Frontal cortex (tissue), 3 donors: ENCODE measurements at regions not wholly inside any gene's neighbourhood (a gene's known extent, or its start where the extent isn't known, plus 50 kb on each side); places are given as distances from the start of the nearest gene placed in this dataset.
"Not testable (repeated sequence)": the region's sequence is repeated elsewhere in the genome, so short reads cannot be mapped to it uniquely, and the experiment has no call there.

ENCODE experiments used
- DNase-seq, 2 donors: peaks; one replicate each; pipeline ENCODE4 v3.0.0; 2012; ENCODE audit warnings: low spot score in 2 of 2
- FAIRE-seq: peaks from 2 replicates; lab custom pipeline; 2012; peaks lifted over from hg19 to GRCh38; lab: Jason Lieb, UNC
- donor health status: control.
- donor health status: control.
- donor health status: control.

- FAIRE-seq (no peak), DNase-seq (no peak)
Measured at GRCh38 chr10:4434105-4434504, 391.9 kb upstream of the AKR1E2 start.

DNA sequence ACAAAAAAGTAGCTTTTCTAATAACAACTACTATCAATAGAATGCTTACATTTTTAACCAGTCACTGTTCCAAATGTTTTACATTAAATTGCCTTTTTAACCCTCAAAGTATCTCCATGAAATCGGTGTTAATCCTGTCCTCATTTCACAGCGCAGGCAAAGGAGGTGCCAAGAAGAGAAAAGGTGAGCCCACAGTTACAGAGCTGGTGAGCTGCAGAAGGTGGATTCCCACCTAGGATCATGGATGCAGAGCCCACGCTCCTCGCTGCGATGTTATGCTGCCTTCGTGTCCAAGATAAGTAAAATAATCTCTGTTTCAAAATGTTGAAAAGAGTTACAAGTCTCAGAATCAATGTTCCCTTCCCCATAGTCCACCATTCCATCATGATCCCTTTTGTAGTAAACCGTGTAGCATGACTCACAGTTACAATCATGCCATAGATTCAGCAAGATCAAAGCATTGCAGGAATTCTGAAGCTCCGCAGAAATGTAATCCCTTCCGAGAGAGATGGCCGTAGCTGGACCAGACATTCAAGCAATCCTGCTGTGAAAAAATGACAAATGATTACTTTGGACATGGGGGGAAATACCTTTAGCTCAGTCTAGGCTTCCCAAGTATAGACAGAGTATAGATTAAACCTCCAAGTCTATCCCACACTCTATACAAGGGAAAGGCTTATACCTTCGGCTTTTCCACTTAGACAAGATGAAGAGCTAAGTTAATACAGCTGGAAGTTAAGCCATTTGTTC lies 394.7 kb upstream of the AKR1E2 start:
- no peak for DNase-seq
- no peak for FAIRE-seq

GRCh38 chr10:4429571-4429970 lies 396.4 kb upstream of the AKR1E2 start:
- DNase-seq (no peak), FAIRE-seq (no peak)

DNA sequence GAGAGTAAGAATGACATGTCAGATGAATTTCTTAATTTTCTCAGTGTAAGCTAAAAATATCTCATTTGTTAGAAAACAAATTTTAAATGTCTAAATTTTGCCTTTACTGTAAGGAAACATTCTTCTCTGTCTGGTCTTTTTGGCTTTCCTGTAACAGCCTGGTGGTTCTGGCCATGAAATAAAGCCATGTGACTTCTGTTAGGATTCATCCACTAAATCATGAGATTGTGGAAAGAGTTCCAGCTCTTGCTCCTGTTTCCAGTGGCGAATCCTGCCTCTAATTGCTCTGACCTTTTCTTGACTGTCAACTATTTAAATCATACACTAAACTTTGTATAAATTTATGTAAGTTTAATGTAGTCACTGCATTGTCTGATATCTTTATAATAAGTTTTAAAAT lies 398.5 kb upstream of the AKR1E2 start:
- DNase-seq (no peak), FAIRE-seq (no peak)

- DNase-seq = no peak
- no peak for FAIRE-seq
Measured at GRCh38 chr10:4426866-4427265, 399.1 kb upstream of the AKR1E2 start.

DNA sequence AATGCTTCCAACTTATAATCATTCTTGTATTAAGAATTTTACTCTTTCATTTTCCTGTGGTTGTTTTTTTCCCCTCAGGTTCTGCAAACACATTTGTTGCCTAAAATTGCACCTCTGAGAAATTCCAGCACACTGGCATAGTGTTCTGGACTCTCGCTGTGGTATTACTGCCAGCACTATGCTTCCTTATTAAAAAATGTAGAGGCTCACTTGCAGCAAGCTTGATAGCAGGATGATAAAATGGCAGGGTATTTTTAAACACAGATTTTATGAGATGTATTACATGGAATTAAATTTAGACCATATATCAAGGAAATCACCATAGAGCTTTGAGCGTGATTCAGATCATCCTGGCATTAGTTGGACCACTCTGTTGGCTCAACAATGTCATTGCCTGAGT lies 416.7 kb upstream of the AKR1E2 start:
- DNase-seq = no peak
- no peak for FAIRE-seq

DNA sequence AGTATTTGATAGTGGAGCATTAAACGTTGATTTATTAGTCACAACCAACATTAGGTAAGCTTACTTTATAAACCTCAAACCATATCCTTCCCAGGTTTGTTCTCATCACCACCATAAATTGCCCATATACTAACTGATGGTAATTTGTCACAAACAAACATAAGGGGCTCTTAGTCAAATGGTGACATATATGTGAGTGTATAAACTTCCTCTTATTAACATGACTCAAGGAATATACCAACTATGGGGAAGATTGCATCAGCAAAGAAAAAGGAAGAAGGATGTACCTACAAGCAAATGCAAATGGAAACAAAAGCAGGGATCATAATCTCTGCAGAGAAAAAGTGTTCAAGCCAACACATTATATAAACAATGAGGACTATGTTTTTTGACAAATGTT lies 418.2 kb upstream of the AKR1E2 start:
- no peak for FAIRE-seq
- no peak for DNase-seq

GRCh38 chr10:4405828-4406227 lies 420.2 kb upstream of the AKR1E2 start:
- FAIRE-seq (no peak), DNase-seq (no peak)

DNA sequence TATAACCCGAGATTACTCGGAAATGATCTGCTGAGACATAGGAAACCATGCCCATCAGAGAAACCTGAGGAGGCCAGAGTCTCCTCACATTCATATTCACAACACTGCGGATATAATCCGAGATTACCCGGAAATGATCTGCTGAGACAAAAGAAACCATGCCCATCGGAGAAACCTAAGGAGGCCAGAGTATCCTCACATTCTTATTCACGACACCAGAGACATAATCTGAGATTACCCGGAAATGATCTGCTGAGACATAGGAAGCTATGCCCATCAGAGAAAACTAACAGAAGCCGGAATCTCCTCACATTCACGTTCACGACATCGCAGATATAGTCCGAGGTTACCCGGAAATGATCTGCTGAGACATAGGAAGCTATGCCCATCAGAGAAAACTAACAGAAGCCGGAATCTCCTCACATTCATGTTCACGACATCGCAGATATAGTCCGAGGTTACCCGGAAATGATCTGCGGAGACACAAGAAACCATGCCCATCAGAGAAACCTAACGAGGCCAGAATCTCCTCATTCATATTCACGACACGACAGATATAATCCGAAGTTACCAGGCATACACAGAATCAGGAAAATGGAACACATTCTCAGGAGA lies 422.3 kb upstream of the AKR1E2 start:
- DNase-seq (no peak), FAIRE-seq (no peak)

- DNase-seq, FAIRE-seq: not testable (repeated sequence)
Measured at GRCh38 chr10:4401080-4401479, 424.9 kb upstream of the AKR1E2 start.

DNA sequence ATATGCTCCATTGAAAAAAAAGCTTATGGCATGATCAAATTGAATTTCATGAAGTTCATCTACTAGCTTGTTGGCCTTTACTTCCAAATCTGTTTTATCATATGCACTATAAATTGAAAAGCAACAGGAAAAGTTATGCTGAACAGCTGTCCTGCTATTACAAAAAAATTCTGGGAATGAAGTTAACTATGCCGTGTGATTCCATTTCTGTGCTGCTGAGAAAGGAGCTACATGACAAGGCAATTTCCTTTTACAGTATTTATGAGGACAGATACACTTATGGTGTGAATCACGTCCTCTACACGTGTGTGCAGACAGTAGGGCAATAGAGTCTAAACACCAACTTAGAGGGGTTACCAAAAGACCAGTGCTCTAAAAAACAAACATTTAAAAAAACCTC lies 426.5 kb upstream of the AKR1E2 start:
- FAIRE-seq (no peak), DNase-seq (no peak)

GRCh38 chr10:4398602-4399001 lies 427.4 kb upstream of the AKR1E2 start:
- no peak for FAIRE-seq
- DNase-seq = no peak

DNA sequence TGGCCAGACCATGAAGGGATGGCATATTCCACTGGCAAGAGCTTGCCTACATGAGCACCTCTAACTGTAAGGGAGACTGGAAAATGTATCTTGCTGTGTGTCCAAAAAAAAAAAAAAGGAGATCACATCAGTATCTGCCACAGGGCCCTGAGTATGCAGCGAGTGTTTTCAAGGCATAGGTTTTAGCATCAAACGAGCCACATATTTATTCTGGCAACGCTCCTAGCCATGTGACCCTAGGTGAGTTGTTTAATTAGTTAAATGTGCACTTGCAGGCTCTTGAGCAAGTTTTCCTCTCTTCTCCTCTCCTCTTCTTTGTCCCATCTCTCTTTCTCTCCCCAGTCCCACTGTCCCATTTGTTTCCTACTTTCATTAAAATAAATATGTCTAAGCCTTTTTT lies 428.7 kb upstream of the AKR1E2 start:
- DNase-seq (no peak), FAIRE-seq (no peak)

DNA sequence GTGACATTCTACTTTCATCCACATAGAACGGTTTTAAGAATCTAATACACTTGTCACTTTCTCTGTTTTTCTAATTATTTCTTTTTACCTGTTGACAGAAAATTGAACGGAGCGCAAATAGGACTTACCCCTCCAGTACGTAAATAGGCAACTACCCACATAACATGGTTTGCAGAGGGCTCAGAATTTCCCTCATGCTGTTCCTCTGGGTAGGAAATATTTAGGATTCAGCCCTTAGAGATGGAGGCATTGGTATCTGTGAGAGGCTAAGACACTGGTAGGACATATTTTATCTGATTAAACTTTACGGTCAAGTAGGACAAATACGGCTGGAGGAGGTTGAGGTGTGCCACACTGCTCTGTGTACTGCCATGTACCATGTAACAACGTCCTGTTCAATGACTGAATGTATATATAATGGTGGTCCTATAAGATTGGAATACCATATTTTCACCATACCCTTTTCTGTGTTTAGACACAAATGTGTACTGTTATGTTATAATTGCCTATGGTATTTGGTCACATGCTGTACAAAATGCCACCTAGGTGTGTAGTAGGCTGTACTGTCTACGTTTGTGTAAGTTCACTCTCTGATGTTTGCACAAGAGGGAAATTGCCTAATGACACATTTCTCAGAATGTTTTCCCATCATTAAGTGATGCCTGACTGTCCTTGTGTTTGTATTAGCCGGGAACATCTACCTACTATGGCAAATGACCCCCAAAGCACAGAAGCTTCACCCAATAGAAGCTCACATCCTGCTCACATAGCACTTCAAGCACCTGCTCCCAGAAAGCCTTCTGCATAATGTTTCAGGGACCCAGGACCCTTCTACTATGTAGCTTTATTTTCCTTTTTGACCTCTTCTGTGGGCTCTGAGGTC lies 429.4 kb upstream of the AKR1E2 start:
- FAIRE-seq (no peak), DNase-seq (no peak)

GRCh38 chr10:4395731-4396130 lies 430.3 kb upstream of the AKR1E2 start:
- FAIRE-seq (no peak), DNase-seq (no peak)

GRCh38 chr10:4394455-4394854 lies 431.6 kb upstream of the AKR1E2 start:
- DNase-seq, FAIRE-seq: not testable (repeated sequence)

DNA sequence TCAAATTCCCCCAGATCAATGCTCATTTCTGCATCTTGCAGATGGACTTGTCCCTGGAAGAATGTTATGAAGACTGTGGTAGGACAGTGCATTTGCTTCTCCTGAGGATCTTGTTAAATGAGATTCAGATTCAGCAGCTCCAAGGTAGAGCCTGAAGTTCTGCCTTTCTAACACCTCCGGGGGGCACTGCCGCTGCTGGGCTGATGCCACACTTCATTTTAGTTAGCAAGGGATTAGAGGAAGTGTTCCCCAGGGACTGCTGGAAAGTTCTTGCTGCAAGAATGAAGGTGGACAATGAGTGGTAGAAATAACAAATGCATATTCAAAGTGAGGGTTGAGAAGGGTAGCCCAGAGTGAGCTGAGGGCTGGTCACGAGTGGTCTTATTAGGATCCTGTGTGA lies 434.3 kb upstream of the AKR1E2 start:
- FAIRE-seq (no peak), DNase-seq (no peak)

DNA sequence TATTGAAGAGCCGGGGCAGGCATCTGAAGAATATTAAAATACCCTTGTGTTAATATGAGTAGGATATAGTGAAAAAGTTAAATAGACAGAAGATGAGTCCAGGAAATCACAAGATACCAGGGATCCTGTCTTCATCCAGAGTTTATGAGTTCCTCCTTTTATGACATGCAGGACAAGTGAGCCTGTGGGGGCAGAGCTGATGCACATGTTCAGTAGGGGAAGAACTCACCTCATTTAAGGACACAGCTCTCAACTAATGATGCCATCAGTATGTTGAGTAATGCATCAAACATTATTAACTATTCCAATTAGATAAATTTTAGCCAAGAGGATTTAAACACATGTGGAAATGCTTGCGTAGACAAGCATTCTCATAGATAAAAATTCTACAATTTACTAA lies 435.8 kb upstream of the AKR1E2 start:
- FAIRE-seq (no peak), DNase-seq (no peak)

DNA sequence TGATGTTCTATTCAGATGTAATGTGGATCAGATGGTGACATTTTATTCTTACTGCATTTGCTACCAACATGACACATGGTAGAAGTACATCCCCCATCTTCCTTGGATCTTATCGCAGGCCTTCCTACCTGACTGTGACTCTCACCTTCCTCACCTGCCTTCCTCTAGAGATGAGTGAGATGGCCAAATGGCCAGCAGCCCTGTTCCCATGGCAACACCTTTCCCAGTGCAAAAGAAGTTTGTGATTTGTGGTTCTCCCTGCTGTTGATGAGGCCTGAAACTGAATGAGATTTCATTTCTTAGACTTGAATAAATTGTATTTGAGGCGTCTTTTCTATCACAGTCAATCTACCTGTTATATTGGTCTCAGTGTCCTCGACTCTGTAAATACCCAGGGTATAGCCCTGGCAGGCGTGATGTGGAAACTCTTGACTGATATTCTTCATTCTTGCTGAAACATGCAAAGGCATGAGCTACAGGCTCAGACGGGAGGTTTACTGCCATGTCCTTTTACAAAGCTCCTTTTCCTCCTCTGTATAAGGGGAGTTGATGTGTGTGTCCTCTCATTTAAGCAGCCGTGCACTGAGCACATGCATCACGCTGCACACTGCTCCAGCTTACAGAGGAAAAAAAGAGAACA lies 440.7 kb upstream of the AKR1E2 start:
- FAIRE-seq (no peak), DNase-seq (no peak)

DNA sequence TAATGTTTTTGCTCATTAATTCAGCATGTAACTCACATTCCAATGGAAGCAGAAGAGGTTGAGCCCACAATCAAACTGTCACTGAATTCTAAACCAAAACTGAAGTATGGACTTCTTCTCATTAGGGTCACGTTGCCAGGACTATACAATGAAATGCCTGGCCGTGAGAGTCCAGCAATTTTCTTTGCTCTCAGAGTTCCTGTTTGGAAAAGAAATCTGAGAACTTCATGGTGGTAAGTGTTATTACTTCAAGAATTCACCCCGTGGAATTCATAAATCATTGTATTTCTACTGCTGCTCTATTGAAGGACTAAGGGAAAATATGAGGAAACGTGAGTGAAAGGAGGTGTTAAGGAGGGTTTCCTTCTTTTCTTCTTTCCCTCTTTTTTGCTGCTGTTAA lies 441.8 kb upstream of the AKR1E2 start:
- no peak for FAIRE-seq

More for the DNA sequence above, 441.8 kb upstream of the AKR1E2 start:
- DNase-seq = no peak
